BE2C (cell line): ENCODE measurements at regions not wholly inside any gene's neighbourhood (a gene's known extent, or its start where the extent isn't known, plus 50 kb on each side); places are given as distances from the start of the nearest gene placed in this dataset.

ENCODE experiments used
- DNase-seq: peaks from one replicate; pipeline ENCODE4 v3.0.0-alpha.2; 2020
- H3K27me3 ChIP-seq: fragments of 250-450 bp; sonication (Bioruptor Pico); 2 replicates; pipeline ENCODE4 v1.5.1; 2020; ENCODE audit warnings: mild to moderate bottlenecking
- H3K36me3 ChIP-seq: fragments of 250-450 bp; sonication (Bioruptor Pico); 2 replicates; pipeline ENCODE4 v1.5.1; 2020; ENCODE audit warnings: mild to moderate bottlenecking
- H3K4me1 ChIP-seq: fragments of 250-450 bp; sonication (Bioruptor Pico); 2 replicates; pipeline ENCODE4 v1.5.1; 2020
- H3K4me3 ChIP-seq: 2 replicates; pipeline ENCODE4 v1.5.1; 2011; ENCODE audit warnings: low read depth, low read length
- H3K9me3 ChIP-seq: fragments of 250-450 bp; sonication (Bioruptor Pico); 2 replicates; pipeline ENCODE4 v1.5.1; 2020
- CTCF ChIP-seq: IDR thresholded peaks from 2 replicates; pipeline ENCODE4 v1.5.1; 2012; ENCODE audit warnings: mild to moderate bottlenecking, low read depth, low read length

- no peaks in the 10 kb centered on the region for H3K4me1 ChIP-seq
- no peak overlapping the region for H3K4me3 ChIP-seq
- H3K27me3 ChIP-seq, result no peaks in the 10 kb centered on the region
- H3K9me3 ChIP-seq, result no peaks in the 10 kb centered on the region
- DNase-seq, result no peak
- H3K36me3 ChIP-seq, result no peaks in the 10 kb centered on the region
- TF ChIP-seq CTCF, result no peak
These were observed 492.5 kb upstream of the POU3F3 start for GRCh38 chr2:104361414-104361813.

- DNase-seq, result no peak
These were observed 485.8 kb upstream of the POU3F3 start for GRCh38 chr2:104368089-104368488.

GRCh38 chr2:104371087-104371781 lies 482.7 kb upstream of the POU3F3 start:
- TF ChIP-seq CTCF, result no peak
- H3K9me3 ChIP-seq, result no peaks in the 10 kb centered on the region
- no peaks in the 10 kb centered on the region for H3K36me3 ChIP-seq
- no peaks in the 10 kb centered on the region for H3K27me3 ChIP-seq
- no peak for DNase-seq
- no peak overlapping the region for H3K4me3 ChIP-seq
- no peaks in the 10 kb centered on the region for H3K4me1 ChIP-seq

More at GRCh38 chr2:104368089-104368488, 485.8 kb upstream of the POU3F3 start:
- no peaks in the 10 kb centered on the region for H3K4me1 ChIP-seq
- no peaks in the 10 kb centered on the region for H3K9me3 ChIP-seq
- H3K36me3 ChIP-seq, result no peaks in the 10 kb centered on the region
- no peaks in the 10 kb centered on the region for H3K27me3 ChIP-seq
- no peak overlapping the region for H3K4me3 ChIP-seq
- TF ChIP-seq CTCF, result no peak

GRCh38 chr2:104375206-104375605 lies 478.7 kb upstream of the POU3F3 start:
- no peaks in the 10 kb centered on the region for H3K4me1 ChIP-seq
- H3K27me3 ChIP-seq, result no peaks in the 10 kb centered on the region
- H3K9me3 ChIP-seq, result no peaks in the 10 kb centered on the region
- no peak for TF ChIP-seq CTCF
- H3K4me3 ChIP-seq, result no peak overlapping the region
- no peaks in the 10 kb centered on the region for H3K36me3 ChIP-seq
- DNase-seq, result no peak

- Histone ChIP-seq H3K27me3 (no peaks in the 10 kb centered on the region), H3K4me3 (peak overlapping the region; percentile 61), H3K9me3 (no peaks in the 10 kb centered on the region), H3K36me3 (no peaks in the 10 kb centered on the region), H3K4me1 (no peaks in the 10 kb centered on the region)
- DNase-seq, result peak; percentile 45
- TF ChIP-seq CTCF, result no peak
These were observed 475.0 kb upstream of the POU3F3 start for GRCh38 chr2:104378853-104379374.

- Histone ChIP-seq H3K9me3 (no peaks in the 10 kb centered on the region), H3K27me3 (no peaks in the 10 kb centered on the region), H3K4me3 (no peak overlapping the region), H3K36me3 (no peaks in the 10 kb centered on the region), H3K4me1 (no peaks in the 10 kb centered on the region)
- DNase-seq, result no peak
- TF ChIP-seq CTCF, result no peak
These were observed 469.0 kb upstream of the POU3F3 start for GRCh38 chr2:104384961-104385360.
